LNCAP (cell line): ENCODE measurements at regions not wholly inside any gene's neighbourhood (a gene's known extent, or its start where the extent isn't known, plus 50 kb on each side); places are given as distances from the start of the nearest gene placed in this dataset.

Experiments
- TF ChIP-seq, protein P1 (sequence below): fragments of 450-650 bp; IDR thresholded peaks from 2 replicates; pipeline ENCODE4 v1.5.1; 2017; ENCODE audit warnings: mild to moderate bottlenecking

GRCh38 chr12:114616081-114616480, 67.9 kb downstream of the TBX3 start:
- TF ChIP-seq, protein P1, sequence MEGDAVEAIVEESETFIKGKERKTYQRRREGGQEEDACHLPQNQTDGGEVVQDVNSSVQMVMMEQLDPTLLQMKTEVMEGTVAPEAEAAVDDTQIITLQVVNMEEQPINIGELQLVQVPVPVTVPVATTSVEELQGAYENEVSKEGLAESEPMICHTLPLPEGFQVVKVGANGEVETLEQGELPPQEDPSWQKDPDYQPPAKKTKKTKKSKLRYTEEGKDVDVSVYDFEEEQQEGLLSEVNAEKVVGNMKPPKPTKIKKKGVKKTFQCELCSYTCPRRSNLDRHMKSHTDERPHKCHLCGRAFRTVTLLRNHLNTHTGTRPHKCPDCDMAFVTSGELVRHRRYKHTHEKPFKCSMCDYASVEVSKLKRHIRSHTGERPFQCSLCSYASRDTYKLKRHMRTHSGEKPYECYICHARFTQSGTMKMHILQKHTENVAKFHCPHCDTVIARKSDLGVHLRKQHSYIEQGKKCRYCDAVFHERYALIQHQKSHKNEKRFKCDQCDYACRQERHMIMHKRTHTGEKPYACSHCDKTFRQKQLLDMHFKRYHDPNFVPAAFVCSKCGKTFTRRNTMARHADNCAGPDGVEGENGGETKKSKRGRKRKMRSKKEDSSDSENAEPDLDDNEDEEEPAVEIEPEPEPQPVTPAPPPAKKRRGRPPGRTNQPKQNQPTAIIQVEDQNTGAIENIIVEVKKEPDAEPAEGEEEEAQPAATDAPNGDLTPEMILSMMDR: no peak

- TF ChIP-seq, protein P1: no peak
Observed at GRCh38 chr12:114614040-114614439, 69.9 kb downstream of the TBX3 start.

GRCh38 chr12:114612062-114612461, 71.9 kb downstream of the TBX3 start:
- TF ChIP-seq, protein P1: no peak

DNA sequence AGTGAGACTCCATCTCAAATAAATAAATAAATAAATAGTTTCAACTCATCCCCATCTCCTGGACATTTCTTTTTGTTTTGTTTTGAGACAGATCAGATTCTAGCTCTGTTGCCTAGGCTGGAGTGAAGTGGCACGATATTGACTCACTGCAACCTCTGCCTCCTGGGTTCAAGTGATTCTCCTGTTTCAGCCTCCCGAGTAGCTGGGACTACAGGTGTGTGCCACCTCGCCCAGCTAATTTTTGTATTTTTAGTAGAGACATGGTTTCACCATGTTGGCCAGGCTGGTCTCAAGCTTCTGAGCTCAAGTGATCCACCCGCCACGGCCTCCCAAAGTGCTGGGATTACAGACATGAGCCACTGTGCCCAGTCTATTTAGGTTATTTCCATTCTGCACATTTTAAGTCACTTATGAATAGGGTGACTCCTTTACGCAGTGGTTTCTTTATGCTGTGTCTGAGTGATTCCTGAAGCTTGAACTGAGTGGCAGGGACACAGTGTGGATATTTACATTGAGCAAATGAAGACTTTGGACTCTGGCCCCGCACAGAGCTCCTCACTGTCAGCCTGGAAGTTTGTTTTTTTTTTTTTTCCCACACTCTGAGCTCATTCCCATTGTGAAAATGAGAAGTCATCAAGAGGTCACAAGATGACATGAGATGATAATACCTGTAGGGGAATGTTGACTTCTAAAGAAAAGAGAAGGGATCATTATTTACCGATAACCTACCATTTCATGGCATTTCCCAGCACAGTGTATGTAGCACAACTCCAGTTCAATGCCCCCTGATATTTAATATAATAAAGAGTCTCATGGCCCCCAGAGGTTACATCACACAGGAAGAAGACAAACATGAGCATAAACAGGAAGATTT, 72.6 kb downstream of the TBX3 start:
- TF ChIP-seq, protein P1: no peak

GRCh38 chr12:114608509-114608908, 75.5 kb downstream of the TBX3 start:
- TF ChIP-seq, protein P1: no peak

- TF ChIP-seq, protein P1: no peak
Observed at GRCh38 chr12:114605918-114606317, 78.1 kb downstream of the TBX3 start.

DNA sequence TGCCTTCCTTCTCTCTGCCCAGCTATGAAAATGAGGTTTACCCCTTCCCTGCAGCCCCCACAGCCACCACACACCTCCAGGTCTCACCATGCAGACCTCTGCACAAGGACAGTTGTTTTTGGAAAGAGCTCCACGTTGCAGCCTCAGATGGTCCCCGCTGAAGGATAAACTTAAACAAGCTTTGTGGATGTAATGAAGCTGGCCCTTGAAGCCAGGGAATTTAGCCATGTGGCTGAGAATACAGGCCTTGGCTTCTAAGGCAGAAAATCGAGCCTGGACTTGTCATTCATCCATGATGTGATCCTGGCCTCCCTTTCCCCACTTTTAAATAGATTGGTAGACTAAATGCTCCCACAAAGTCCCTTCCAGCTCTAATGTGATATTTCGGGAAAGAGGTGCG, 79.4 kb downstream of the TBX3 start:
- TF ChIP-seq, protein P1: no peak
